Uterus (tissue), 3 donors: ENCODE measurements at regions not wholly inside any gene's neighbourhood (a gene's known extent, or its start where the extent isn't known, plus 50 kb on each side); places are given as distances from the start of the nearest gene placed in this dataset.
"Not testable (repeated sequence)": the region's sequence is repeated elsewhere in the genome, so short reads cannot be mapped to it uniquely, and the experiment has no call there.

Experiments used
- DNase-seq, 2 donors: peaks; one replicate each; pipeline ENCODE4 v3.0.0-alpha.2; 2019 to 2020
- H3K27ac ChIP-seq, 2 donors: fragments of 200-600 bp; sonication (generic); 1 replicate in 1 of 2; 2 replicates in 1 of 2; pipeline ENCODE4 v1.5.1; 2016 to 2018
- H3K27me3 ChIP-seq, 2 donors: fragments of 200-600 bp; sonication (generic); one replicate each; pipeline ENCODE4 v1.5.1; 2018 to 2019; ENCODE audit warnings: control low read depth in 1 of 2
- H3K36me3 ChIP-seq, 2 donors: fragments of 200-600 bp; sonication (generic); one replicate each; pipeline ENCODE4 v1.5.1; 2019; ENCODE audit warnings: control low read depth in 1 of 2
- H3K4me1 ChIP-seq, 2 donors: fragments of 200-600 bp; sonication (generic); one replicate each; pipeline ENCODE4 v1.5.1; 2018 to 2019; ENCODE audit warnings: control low read depth in 1 of 2
- H3K4me3 ChIP-seq, 2 donors: fragments of 200-600 bp; sonication (generic); 1 replicate in 1 of 2; 2 replicates in 1 of 2; pipeline ENCODE4 v1.5.1; 2018 to 2019; ENCODE audit warnings: mild to moderate bottlenecking in 1 of 2
- H3K9me3 ChIP-seq, 2 donors: fragments of 200-600 bp; sonication (generic); one replicate each; pipeline ENCODE4 v1.5.1; 2019; ENCODE audit warnings: control low read depth in 1 of 2
- POLR2A ChIP-seq, 2 donors: fragments of 450-650 bp; IDR thresholded peaks; one replicate each; pipeline ENCODE4 v1.6.1; 2016; ENCODE audit warnings: antibody characterized with exemption in 2 of 2, mild to moderate bottlenecking in 1 of 2, moderate library complexity in 1 of 2
- intact Hi-C: fragments of 100-400 bp; cut with DNase I; formaldehyde crosslinking; loops from one replicate; pipeline ENCODE4 v1.15.1; 2023; ENCODE audit warnings: low total_unique reads
- TF ChIP-seq, protein P1 (sequence below), 4 experiments: fragments of 200-600 bp in 2 of 4; fragments of 450-650 bp in 2 of 4; sonication (generic) in 2 of 4; IDR thresholded peaks; one replicate each; pipeline ENCODE4 v1.5.1; 2016 to 2019; ENCODE audit warnings: antibody characterized with exemption in 4 of 4, mild to moderate bottlenecking in 2 of 4, moderate library complexity in 1 of 4
- donor health status: DM: yes; HTN: yes; CAD: no.

DNA sequence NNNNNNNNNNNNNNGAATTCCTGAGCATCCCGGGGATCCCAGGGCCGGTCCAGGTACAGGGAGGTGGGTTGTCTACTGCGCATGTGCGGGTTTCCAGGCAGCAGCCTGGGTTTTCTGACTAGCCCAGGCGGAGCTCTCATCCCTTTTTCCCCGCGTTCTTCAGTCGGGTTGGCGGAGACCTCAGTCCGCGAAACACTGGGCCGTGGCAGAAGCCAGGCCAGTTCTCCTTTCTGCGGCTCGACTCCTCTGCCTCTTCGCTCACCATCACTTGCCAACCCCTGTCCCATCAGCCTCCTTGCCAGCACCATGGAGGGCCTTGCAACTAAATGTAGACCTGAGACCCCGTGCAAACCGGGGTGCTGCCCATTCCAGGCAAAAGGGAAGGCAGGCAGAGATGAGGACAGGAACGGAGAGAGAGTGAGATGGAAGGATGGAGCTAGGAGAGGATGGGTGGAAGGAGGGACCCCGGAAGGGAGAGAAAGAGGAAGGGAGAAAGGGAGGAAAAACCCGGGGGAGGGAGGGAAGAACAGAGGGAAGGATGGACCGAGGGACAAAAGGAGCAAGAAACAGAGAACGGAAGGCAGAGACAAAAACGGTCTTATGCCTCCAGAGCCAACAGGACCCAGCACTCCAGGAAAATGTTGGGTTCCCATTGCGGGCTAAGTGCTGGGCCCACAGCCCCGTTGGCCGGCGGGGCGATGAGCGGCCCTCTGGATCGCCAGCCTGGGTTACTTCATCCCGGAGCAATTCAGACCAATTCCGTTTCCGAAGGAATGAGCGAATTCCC, 445.4 kb upstream of the DEFB115 start:
- H3K27ac ChIP-seq, result no peak overlapping the region
- H3K27me3 ChIP-seq, result no peaks in the 10 kb centered on the region
- no peak for DNase-seq
- intact Hi-C loops, result no loop called here
- H3K4me1 ChIP-seq, result no peaks in the 10 kb centered on the region
- no peaks in the 10 kb centered on the region for H3K36me3 ChIP-seq
- H3K4me3 ChIP-seq, result no peak overlapping the region
- no peaks in the 10 kb centered on the region for H3K9me3 ChIP-seq
- TF ChIP-seq, protein P1, sequence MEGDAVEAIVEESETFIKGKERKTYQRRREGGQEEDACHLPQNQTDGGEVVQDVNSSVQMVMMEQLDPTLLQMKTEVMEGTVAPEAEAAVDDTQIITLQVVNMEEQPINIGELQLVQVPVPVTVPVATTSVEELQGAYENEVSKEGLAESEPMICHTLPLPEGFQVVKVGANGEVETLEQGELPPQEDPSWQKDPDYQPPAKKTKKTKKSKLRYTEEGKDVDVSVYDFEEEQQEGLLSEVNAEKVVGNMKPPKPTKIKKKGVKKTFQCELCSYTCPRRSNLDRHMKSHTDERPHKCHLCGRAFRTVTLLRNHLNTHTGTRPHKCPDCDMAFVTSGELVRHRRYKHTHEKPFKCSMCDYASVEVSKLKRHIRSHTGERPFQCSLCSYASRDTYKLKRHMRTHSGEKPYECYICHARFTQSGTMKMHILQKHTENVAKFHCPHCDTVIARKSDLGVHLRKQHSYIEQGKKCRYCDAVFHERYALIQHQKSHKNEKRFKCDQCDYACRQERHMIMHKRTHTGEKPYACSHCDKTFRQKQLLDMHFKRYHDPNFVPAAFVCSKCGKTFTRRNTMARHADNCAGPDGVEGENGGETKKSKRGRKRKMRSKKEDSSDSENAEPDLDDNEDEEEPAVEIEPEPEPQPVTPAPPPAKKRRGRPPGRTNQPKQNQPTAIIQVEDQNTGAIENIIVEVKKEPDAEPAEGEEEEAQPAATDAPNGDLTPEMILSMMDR (IDR thresholded peaks at IDR 0.05), result no peak
- no peak for TF ChIP-seq POLR2A (IDR thresholded peaks at IDR 0.05)

DNA sequence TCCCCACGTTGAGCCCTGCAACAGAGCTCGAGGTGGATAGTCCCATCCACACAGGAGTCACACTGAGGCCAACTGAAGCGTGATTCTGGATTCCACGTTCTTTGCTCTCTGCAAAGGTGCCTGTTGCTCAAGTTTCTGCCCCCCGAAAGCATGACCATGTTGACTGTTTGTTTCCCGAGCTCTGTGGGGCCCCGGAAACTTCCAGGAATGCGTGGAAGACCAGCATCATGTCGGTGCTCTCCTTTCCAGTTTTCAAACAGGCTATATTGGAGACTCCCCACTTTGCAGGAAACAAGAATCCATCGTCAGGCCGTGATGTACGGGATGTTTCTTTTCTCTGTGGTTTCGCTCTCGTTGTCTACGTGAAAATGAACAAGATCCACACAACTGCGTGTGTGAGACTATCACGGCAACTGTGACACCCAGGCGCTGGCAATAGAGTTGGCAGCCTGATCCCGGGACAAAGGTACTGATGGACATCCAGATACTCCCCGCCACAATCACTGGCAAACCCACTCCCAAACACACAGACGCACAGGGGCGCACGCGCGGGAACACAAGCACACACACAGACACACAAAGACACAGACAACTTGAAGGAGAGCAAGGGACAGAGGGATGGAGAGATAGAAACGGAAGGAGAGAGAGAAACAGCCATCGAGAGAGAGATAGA, 444.6 kb upstream of the DEFB115 start:
- no peak overlapping the region for H3K27ac ChIP-seq
- no peaks in the 10 kb centered on the region for H3K36me3 ChIP-seq
- DNase-seq, result no peak
- no peaks in the 10 kb centered on the region for H3K27me3 ChIP-seq
- no peaks in the 10 kb centered on the region for H3K4me1 ChIP-seq
- intact Hi-C loops, result no loop called here
- H3K4me3 ChIP-seq, result no peak overlapping the region
- TF ChIP-seq, protein P1 (IDR thresholded peaks at IDR 0.05), result no peak
- no peak for TF ChIP-seq POLR2A (IDR thresholded peaks at IDR 0.05)
- H3K9me3 ChIP-seq, result no peaks in the 10 kb centered on the region

DNA sequence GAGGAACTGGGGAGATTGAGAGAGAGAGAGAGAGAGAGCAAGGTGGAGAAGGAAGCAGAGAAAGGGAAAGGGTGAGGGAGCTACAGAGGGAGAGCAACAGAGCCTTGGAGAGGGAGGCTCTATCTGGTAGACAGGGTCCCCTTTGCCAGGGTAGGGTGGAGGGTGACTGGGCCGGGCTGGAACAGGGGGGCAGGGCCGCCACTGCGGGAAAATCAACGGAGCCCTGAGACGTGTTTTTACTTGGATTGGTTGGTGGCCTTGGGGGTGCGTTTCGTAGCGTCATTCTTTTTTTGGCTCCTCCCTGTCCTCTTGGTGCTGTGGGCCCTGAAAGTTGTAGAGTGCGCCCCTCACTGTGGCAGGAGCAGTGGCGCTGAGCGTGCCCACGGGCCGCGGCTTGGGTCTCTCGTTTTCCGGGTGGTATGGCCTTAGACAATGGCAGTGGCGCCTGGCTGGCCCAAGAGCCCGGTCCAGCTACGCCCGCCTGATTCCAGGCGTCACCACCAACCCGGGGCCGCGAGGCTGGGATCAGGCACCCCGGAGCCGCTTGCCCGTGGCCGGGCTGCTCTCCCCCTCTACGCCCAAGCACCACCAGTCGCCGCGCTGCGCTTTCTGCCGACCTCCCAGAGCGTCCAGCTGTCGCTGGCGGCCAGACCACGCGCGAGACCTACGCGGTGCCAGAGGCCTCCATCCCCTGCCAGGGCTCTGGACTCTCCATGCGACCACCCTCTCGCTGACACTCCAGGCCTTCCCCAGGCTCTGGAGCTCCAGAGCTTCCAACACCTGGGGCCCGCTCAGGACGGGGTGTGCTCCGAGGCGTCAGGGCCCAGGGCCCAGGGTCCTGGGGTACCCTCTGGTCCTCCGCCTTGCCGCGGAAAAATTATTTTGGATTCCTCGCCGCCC, 443.8 kb upstream of the DEFB115 start:
- intact Hi-C loops, H3K27me3 ChIP-seq, H3K4me1 ChIP-seq, H3K9me3 ChIP-seq, H3K4me3 ChIP-seq, H3K36me3 ChIP-seq, H3K27ac ChIP-seq, DNase-seq: not testable (repeated sequence)

DNA sequence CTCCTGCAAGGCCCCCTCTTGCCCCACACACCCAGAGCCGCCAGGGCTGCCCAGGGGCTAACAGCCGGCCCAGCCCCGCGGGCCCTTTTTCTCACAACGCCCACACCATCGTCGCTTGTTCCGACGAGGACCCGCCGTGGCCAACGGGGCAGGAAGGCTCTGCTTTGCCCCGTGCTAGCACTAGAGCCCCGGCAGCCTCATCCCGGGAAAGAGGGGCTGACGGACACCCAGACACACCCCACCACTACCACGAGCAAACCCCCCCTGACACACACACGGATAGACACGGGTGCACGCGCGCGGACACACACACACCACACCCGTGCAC, 443.2 kb upstream of the DEFB115 start:
- H3K27me3 ChIP-seq, H3K9me3 ChIP-seq, DNase-seq, H3K36me3 ChIP-seq, H3K27ac ChIP-seq, H3K4me1 ChIP-seq, intact Hi-C loops, H3K4me3 ChIP-seq: not testable (repeated sequence)

DNA sequence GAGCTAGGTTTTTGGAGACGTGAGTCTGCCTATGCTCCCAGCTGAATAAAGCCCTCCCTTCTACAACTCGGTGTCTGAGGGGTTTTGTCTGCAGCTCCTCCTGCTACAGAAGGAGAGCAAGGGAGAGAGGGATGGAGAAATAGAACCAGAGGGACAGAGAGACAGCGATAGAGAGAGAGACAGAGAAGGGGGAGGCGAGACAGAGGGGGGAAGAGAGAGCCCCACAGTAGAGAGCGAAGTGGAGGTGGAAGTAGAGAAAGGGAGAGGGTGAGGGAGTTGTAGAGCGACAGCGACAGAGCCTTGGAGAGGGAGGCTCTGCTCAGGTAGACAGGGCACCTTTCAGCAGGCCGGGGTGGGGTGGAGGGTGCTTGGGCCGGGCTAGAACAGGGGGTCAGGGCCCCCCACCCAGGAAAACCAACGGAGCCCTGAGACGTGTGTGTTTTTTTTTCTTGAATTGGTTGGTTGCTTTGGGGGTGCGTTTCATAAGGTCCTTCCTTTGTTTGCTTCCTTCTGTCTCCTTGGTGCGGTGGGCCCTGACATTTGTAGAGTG, 442.4 kb upstream of the DEFB115 start:
- H3K36me3 ChIP-seq, H3K4me1 ChIP-seq, DNase-seq, H3K27me3 ChIP-seq, H3K4me3 ChIP-seq, H3K27ac ChIP-seq, intact Hi-C loops, H3K9me3 ChIP-seq: not testable (repeated sequence)

DNA sequence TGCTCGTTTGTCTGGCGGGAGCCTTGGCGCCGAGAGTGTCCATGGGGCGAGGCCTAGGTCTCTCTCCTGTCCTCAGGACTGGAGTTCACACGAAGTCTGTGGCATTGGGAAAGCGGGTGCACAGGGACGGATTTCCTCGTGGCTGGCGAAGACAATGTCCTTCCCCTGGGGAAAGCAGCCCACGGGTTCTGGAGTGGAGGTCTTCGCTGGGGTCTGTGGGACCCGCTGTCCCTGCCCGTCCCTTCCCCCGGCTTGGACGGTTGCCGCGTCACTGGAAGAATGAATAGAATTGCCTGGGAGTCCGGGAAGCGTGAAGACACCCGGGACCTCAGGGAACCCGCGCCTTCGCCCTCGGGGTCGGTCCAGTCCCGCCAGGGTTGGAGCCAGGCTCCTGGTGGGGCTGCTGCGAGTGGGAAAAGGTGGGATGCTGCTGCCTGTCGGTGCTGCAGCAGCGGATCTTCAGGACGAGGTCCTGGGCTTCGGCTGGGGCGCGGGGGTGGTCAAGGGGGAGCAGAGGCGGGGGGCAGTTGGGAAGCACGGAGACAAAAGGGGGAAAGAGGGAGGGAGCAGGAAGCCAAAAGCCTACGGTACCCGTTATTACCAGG, 441.8 kb upstream of the DEFB115 start:
- no peak overlapping the region for H3K4me3 ChIP-seq
- no peaks in the 10 kb centered on the region for H3K27me3 ChIP-seq
- TF ChIP-seq, protein P1 (IDR thresholded peaks at IDR 0.05), result no peak
- no peak for TF ChIP-seq POLR2A (IDR thresholded peaks at IDR 0.05)
- intact Hi-C loops, result no loop called here
- H3K4me1 ChIP-seq, result no peaks in the 10 kb centered on the region
- H3K9me3 ChIP-seq, result no peaks in the 10 kb centered on the region
- H3K36me3 ChIP-seq, result no peaks in the 10 kb centered on the region
- H3K27ac ChIP-seq, result no peak overlapping the region
- no peak for DNase-seq
